HG03565 (cell line): ENCODE measurements at regions not wholly inside any gene's neighbourhood (a gene's known extent, or its start where the extent isn't known, plus 50 kb on each side); places are given as distances from the start of the nearest gene placed in this dataset.
A peak's percentile ranks its signal among the peaks of the same experiment; 100 is the strongest.
"Not testable (repeated sequence)": the region's sequence is repeated elsewhere in the genome, so short reads cannot be mapped to it uniquely, and the experiment has no call there.

Experiments used
- ATAC-seq: cut with Tn5 transposase; IDR thresholded peaks from one replicate; pipeline ENCODE4 v1.9.1; 2021; ENCODE audit warnings: mild to moderate bottlenecking, moderate library complexity; ENCODE audit not compliant: unreplicated experiment

- ATAC-seq = no peak
These were observed 385.5 kb downstream of the GBE1 start for GRCh38 chr3:81375921-81376320.

GRCh38 chr3:81364411-81364810 is 397.0 kb downstream of the GBE1 start:
- no peak for ATAC-seq

- no peak for ATAC-seq
These were observed 397.6 kb downstream of the GBE1 start for GRCh38 chr3:81363816-81364215.

- ATAC-seq = no peak
These were observed 407.3 kb downstream of the GBE1 start for GRCh38 chr3:81354119-81354518.

GRCh38 chr3:81352867-81353266 is 408.6 kb downstream of the GBE1 start:
- no peak for ATAC-seq

GRCh38 chr3:81349816-81350340 is 411.6 kb downstream of the GBE1 start:
- no peak for ATAC-seq

- peak; percentile 89 for ATAC-seq
These were observed 422.2 kb downstream of the GBE1 start for GRCh38 chr3:81339040-81339845.

GRCh38 chr3:81336470-81336869 is 425.0 kb downstream of the GBE1 start:
- no peak for ATAC-seq

- not testable (repeated sequence) for ATAC-seq
These were observed 431.6 kb downstream of the GBE1 start for GRCh38 chr3:81329835-81330234.

- no peak for ATAC-seq
These were observed 435.2 kb downstream of the GBE1 start for GRCh38 chr3:81326245-81326644.

GRCh38 chr3:81320862-81321261 is 440.6 kb downstream of the GBE1 start:
- no peak for ATAC-seq

GRCh38 chr3:81315030-81315429 is 446.4 kb downstream of the GBE1 start:
- ATAC-seq = no peak

- no peak for ATAC-seq
These were observed 450.1 kb downstream of the GBE1 start for GRCh38 chr3:81311321-81311720.

GRCh38 chr3:81308306-81308705 is 453.1 kb downstream of the GBE1 start:
- ATAC-seq = no peak

- ATAC-seq = no peak
These were observed 454.2 kb downstream of the GBE1 start for GRCh38 chr3:81307221-81307620.

GRCh38 chr3:81303321-81303720 is 458.1 kb downstream of the GBE1 start:
- ATAC-seq = no peak

GRCh38 chr3:81302045-81302444 is 459.4 kb downstream of the GBE1 start:
- peak; percentile 80 for ATAC-seq

- no peak for ATAC-seq
These were observed 460.2 kb downstream of the GBE1 start for GRCh38 chr3:81301230-81301629.

- ATAC-seq = no peak
These were observed 461.0 kb downstream of the GBE1 start for GRCh38 chr3:81300324-81300927.

GRCh38 chr3:81299481-81299880 is 462.0 kb downstream of the GBE1 start:
- ATAC-seq = no peak

GRCh38 chr3:81295906-81296577 is 465.4 kb downstream of the GBE1 start:
- ATAC-seq = no peak

GRCh38 chr3:81293156-81293555 is 468.3 kb downstream of the GBE1 start:
- ATAC-seq = no peak
